ENCODE measurements at regions not wholly inside any gene's neighbourhood (a gene's known extent, or its start where the extent isn't known, plus 50 kb on each side); places are given as distances from the start of the nearest gene placed in this dataset.
A peak's percentile ranks its signal among the peaks of the same experiment; 100 is the strongest.
"Not testable (repeated sequence)": the region's sequence is repeated elsewhere in the genome, so short reads cannot be mapped to it uniquely, and the experiment has no call there.

DNA sequence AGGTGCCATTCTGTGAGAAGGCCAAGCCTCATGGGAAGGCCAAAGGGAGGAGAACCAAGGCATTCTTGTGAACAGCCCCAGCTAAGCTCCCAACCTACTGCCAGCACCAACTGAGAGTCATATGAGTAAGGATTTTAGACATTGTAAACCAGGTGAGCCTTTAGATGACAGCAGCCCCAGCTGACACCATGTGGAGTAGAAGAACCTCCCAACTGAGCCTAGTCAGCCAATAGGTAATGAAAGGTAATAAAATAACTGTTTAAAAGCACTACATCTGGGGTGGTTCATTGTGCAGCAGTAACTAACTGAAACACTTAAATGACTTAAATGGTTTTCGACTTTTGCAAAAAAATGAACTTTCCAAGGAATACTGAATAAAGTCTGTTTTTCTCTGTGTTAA, 172.6 kb upstream of the KIF2A start:
- no peak for DNase-seq

DNA sequence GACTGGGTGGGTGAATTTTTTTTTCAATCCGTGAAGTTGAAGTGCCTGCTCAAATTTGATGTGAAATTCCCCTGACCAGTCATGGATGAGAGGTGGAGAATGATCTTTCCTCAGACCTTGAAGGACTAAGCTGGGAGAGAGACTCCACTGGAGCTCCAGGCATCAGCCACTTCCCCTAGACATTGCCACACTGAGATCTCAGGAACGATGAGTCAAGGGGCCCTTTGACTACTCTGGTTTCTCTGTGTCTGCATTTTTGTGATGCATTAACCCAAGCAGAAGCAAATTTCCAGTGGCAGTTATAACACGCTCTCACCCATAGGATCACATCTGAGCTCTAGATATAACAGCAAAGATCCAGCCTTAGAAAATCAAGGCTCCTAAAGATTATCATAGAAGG, 171.2 kb upstream of the KIF2A start:
- no peak for DNase-seq

DNA sequence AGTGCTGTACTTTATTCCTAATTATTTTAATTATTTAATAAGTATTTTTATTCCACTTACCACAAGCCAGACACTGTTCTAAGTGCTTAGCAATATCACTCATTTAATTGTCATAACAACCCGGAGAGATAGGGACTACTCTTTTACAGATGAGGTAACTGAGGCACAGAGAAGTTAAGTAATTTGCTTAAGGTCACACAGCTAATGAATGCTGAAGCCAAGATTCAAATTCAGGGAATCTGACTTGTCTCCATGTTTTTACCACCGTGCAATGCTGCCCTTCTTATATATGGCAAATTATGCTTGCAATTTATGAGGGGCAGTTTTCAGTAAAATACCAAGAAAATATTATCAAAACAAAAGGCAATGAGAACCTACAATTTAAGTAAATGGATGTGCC, 168.4 kb upstream of the KIF2A start:
- DNase-seq, result no peak

DNA sequence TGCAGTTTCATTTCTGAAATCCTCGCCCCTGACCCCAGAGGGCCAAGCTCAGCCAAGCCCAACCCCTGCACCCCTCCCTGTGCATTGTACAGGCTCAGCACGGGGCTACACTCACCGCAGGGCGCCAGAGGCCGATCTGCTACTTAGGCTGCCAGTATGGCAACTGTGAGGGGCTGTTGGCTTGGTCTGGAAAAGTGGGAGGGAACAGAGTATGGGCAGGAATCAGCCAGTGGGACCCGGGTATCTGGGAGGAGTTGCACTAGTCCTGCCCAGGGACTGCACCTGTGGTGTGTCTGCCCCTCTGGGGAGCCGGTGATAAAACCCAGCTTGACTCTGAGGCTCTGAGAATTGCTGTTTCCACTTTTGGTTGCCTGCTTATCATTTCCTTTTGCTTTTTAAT, 167.4 kb upstream of the KIF2A start:
- no peak for DNase-seq

DNA sequence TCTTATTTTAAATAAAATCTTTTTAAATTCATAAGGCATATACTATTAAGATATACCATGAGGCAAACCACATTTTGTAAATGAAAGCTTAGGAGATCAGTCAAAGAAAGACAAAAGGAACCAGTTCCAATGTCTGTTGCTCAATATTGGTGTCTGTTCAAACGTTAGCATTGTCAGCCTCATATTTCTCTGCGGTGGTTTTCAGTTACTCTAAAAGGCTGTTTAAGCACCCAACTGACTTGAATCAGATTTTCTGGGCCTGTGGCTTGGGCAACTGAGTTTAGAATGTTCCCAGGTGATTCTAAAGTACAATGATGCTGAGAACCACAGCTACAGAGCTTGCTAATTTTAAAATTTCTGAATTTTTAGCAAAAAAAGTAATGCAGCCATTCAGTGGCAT, 166.3 kb upstream of the KIF2A start:
- no peak for DNase-seq

DNA sequence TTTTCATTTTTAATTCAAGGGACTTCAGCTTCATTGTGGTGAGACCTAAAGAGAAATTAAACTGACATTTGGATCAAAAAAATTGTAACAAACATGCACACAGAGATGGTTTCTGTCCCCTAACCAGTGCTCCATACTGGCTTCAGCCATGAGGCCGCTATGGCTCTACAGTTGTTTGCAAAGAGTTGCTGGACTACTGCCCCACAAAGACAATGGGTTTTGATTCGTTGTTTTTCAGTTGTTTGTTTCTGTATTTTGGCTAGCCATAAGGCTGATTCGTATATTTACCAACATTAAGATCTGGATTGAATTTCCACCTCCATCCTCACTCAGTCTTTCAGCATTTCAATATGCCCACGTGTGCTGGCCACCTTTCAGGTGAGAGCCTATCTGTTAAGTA, 163.7 kb upstream of the KIF2A start:
- no peak for DNase-seq

DNA sequence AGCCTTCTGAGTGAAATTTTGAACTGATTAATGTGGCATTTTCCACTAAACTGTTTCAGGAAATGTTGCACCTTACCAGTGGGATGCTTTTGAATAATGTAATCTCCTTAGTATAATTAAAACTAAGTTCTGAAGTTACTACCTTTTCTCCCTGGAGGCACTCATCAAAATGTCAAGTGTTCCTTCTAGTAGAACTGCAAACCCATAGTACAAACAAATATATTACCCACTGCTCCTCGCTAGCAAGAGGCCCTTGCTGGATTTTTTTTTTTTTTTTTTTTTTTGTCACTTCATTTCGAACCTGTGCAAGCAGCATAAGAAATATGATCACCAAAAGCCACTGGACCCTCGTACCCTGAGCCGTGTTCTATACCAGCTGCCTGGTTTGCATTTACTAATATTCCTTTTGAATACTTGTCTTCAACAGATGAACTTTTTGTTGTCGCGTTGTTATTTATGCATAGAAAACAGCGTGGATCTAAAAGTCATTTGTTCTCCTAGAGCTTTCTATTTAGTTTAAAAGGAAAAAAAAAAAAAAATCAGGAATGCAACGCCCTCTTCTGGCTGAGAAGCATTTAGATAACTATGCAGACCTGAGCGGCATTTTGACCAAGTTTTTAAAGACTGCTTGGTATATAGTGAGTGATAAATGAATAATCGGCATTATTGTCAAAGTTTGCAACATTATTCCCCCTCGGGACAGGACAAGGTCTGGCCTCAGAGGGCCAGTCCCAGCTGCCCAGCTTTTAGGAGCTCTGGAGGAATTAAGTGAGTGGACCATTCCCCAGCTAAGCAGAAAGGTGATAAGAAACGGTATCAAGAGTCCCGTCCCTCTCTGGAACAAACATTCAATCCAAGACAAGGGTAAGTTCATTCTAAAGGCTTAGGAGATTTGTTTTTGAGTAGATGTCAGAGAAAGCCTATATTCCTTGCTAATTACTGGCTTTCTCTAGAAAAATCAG, 162.5 kb upstream of the KIF2A start:
- no peak for DNase-seq

DNA sequence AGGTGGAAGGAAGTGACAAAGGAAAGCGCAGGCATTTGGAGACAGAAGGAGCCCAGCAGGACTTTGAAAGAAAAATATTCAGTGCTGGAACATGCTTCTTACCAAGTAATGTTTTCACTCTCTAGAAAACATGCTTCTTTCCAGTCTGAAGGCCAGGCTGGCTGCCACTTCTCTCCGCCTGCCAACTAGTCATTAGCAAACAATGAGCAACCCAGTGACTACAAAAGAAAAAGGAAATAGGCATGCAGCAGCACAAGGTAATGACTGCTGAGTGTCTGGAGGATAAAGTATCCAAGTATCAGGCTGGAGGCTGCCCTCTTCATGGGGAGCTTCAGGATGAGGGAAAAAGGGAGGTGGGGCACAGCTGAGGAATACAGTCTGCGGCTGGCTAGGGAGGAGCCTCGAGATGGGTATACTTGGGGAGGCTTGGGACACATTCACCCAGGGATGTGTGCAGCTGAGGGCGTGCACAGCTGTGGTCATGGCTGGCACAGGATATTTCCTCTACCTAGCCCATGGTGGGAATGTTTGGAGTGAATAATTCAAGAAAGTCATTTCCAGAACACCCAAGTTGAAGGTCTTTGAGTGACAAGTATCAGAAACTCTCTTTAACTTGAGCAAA, 161.5 kb upstream of the KIF2A start:
- no peak for DNase-seq

DNA sequence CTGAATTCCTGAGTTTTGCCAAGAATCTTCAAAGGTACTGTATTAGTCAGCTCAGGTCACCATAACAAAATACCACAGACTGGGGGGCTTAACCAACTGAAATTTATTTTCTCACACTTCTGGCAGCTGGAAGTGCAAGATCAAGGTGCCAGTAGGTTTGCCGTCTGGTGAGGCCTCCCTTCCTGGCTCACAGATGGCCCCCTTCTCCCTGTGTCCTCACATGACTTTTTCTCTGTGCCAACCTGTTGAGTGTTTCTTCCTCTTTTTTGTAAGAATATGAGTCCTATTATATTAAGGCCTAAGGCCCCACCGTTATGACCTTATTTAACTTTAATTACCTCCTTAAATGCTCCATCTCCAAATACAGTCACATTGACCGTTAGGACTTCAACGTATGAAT, 156.1 kb upstream of the KIF2A start:
- DNase-seq, result no peak

DNA sequence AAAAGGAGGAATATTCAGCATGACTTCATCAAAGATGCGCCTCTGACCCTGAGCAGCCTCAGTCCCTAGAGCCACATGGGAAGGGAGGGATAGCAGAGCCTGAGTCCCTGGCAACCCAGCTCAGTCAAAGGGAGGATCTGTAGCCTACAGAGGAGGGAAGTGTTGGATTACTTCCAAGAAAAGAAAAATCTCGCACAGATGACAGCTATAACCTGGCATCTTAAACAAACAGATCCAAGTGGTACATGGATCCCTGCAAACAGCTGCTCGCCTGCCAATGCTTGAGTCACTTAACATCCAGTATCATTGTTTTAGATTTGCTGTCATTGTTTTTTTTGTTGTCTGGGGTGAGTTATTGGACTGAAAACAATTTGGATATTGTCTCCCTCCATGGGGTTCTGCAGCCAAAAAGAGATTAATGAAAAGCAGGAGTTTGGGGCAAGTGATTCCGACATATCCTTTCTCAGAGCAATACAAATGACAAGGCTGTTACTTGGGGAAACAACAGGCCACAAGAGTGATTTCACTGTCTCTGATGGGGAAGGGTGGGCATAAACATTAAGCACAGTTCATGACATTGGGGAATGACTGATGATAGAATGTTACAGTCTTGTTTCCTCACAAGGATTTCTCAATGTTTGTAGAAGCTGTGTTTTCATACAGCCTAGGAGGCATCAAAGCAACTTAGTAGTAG, 153.5 kb upstream of the KIF2A start:
- peak; percentile 3 for DNase-seq

DNA sequence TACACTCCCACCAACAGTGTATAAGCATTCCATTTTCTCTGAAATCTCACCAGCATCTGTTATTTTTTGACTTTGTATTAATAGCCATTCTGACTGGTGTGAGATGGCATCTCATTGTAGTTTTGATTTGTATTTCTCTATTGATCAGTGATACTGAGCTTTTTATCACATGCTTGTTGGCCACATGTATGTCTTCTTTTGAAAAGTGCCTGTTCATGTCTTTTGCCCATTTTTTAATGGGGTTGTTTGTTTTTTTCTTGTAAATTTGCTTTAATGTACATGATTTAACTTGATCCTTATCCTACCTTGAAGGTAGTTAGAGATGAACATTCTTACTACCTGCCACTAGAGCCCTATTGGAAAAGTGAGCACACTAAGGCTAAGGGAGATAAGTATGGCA, 151.2 kb upstream of the KIF2A start:
- DNase-seq, result no peak

DNA sequence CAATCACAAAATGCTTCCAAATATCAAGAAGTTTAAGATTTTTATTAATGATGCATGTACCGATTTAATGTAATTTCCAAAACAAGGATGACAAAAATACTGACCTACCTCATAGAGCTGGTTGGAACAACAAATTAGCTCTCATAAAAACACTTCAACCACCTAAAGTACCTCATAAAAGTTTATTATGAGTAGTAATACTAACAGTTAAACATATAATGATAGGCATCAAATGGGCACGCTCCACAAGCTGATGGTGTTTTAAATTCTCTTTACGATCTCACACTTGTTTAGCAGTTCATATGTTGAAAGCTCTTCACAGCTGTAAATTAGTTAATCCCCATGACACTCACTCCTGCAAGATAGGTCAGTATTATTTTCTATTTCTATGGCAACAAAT, 150.0 kb upstream of the KIF2A start:
- DNase-seq, result no peak

DNA sequence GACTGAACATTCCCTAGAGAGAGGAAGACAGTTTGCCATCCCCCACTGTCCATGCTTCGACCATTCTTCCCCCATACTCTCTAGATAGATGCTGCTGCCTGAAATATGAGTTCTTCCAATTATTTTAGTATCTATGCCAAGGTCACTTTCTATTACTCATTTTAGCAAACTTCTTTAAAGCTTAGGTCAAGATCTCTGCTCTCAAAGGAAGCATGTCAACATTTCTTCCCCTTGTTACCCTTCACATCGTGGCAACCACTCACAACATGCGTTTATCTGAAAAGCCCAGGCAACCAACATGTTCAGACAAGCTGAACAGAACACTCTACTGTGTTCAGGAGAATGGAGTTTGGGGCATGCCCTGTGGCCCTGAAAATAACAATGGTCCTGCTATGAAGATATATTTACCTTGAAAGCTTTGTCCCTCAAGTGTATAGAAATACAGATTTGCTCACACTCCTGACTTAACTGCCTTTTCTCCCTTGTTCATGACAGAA, 138.4 kb upstream of the KIF2A start:
- no peak for DNase-seq

DNA sequence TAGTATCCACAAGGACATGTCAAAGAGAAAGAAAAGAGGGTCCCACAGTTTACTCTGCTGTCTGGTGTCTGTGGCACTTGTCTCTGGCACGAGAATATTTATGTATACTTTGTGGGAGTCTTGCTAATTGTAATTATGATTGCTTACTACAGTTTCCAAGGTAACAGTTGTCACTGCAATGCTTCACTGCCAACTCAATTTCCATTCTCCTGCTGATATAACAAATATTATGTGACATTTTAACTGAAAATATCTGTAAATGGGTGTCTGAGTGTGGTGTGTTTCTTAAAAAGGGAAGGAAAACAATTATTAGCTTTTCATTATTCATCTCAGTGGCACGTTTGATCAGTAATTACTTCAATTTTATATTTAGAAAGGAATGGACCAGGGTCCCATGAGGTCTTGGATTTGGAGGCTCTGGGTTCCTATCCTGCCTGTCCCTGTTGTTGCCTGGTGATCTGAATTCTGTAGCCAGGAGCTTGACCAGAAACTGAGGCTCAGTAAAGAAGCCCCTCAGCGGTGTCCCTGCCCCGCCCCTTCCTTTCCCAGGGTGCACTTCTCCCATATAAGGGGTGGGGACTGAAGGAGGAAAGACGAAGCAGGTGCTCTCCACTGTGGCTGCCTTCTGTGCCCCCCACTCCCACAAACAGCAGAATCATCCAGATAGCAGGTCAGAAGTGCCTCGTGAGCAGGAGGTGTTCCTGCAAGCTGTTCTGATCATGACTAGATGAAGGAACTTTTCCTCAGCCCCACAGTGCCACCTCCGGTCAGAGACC, 137.3 kb upstream of the KIF2A start:
- DNase-seq, result no peak

DNA sequence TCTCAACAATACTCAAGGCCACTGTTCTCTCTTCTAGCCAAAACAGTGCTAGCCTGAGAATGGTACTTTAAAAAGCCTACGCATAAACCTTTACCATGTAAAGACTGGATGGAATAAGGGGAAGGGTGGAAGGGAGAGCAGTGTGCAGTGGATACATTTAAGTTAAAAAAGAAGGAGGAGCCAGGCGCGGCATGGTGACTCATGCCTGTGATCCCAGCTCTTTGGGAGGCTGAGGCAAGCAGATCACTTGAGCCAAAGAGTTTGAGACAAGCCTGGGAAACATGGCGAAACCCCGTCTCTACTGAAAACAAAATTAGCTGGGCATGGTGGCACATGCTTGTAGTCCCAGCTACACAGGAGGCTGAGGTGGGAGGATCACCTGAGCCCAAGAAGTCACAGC, 127.7 kb upstream of the KIF2A start:
- DNase-seq, result no peak

DNA sequence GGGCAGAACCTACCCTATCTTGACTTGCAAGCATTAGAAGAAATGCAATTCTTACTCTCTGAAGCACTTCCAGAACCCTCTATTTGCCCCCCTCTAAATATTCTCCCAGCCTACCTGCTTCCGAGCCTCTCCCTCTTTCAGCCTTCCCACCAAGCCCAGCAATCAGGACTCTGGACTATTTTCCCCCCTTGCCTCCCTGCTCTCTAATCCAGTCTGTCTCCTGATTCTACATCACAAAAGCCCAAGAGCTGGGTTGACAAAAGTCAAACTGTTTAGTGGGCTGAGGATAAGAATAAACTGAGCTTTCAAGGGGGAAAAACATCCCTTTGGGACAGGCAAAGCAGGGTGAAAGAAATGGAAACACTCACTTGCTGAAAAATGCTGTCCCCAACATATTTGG, 123.2 kb upstream of the KIF2A start:
- DNase-seq, result no peak

DNA sequence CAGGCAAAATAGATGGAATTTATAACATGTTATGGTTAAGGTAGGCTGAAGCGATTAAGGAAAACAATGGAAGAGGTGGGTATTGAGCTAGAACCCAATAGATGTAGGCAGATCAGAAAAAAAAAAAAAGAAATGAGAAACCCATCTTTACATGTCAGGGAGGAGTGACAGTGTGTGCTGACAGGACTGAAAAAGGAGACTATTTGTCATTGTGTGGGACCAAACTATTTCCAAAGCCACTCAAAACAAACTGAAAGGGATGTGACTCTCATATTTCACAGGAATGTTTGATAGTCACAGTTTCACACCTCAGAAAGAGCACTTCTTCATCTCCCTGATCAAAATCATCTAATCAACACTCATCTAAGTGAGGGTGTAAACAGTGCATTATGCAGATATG, 122.3 kb upstream of the KIF2A start:
- DNase-seq, result no peak

DNA sequence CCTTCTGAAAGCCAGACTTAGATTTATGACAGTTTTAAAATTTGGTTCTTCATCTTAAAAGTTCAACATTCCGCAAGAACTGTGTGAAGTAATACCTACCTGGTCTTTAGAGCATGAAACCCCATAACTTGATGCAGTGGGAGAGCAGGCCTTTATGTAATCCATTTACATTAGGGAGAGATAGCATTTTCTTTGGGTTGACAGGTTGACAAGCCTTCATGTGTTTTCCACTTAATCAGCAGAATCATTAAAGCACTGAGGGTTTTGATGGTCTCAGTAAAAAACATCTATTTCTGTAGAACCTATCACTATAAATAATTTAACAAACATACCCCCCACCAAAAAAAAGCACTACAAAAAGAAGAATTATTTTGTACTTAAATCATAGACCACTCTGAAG, 121.6 kb upstream of the KIF2A start:
- no peak for DNase-seq

DNA sequence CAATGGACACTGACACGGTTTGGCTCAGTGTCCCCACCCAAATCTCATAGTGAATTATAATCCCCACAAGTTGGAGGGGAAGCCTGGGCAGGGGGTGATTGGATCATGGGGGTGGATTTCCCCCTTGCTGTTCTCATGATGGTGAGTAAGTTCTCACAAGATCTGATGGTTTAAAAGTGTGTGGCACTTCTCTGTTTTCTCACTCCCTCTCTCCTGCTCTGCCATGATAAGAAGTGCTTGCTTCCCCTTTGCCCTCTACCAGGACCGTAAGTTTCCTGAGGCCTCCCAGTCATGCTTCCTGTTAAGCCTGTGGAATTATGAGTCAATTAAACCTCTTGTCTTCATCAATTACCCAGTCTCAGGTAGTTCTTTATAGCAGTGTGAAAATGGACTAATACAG, 115.8 kb upstream of the KIF2A start:
- DNase-seq, result no peak

DNA sequence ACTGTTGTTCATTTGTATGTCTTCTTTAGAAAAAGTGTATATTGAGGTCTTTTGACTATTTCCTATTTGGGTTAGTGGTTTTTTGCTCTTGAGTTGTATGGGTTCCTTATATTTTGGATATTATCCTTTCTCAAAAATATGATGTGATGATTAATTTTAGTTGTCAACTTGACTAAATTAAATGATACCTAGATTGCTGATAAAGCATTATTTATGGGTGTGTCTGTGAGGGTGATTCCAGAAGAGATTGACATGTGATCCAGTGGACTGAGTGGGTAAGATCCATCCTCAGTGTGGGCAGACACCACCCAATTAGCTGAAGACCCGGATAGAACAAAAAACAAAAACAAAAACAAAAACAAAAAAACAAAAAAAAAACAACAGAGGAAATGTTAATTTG, 115.1 kb upstream of the KIF2A start:
- no peak for DNase-seq

DNA sequence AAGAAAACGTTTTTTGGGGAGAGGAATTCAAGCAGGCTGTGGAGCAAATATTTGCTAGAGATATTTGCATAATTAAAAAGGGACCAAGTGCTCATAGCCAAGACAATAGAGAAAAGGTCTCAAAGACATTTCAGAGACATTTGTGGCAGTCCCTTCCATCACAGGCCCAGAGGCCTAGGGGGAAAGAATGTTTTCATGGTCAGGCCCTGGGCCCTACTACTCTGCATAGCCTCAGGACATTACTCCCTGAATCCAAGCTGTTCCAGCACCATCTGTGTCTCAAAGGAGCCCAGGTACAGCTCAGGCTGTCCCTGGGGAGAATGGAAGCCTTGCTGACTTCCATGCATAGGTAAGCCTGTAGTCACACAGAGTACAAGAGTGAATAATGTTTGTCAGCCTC, 113.0 kb upstream of the KIF2A start:
- no peak for DNase-seq

DNA sequence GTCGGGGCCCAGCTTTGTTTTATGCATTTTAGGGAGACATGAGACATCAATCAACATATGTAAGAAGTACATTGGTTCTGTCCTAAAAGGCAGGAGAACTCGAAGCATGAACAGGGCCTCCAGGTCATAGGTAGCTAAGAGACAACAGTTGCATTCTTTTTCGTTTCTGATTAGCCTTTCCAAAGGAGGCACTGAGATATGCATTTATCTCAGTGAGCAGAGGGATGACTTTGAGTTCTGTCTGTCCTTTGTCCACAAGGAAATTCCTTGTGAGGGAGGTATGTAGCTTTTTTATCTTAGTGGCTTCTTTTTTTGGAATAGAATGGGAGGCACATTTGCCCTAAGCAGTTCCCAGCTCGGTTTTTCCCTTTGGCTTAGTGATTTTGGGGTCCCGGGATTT, 109.5 kb upstream of the KIF2A start:
- not testable (repeated sequence) for DNase-seq

DNA sequence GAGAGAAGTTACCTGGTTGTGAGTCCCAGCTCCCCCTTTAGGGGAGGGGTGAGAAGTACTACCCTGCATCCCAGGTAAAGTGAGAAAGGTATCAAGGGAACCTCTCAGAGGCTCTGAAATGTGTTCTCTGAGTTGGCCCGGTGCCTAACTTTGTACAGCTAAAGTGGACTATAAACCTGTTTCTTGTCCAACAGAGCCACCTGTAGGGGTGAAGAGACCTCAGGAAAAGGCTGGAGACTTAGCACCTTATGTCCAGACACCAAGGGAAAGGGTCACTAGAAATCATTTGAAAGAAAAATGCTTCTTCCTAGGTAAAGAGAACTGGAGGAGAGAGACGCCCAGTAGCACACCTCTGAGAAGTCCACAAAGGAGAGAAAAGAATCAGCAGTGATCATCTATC, 108.3 kb upstream of the KIF2A start:
- no peak for DNase-seq

Measured in NCI-H226 (cell line).